Right lobe of liver (tissue), 6 donors: ENCODE measurements at regions not wholly inside any gene's neighbourhood (a gene's known extent, or its start where the extent isn't known, plus 50 kb on each side); places are given as distances from the start of the nearest gene placed in this dataset.
"Not testable (repeated sequence)": the region's sequence is repeated elsewhere in the genome, so short reads cannot be mapped to it uniquely, and the experiment has no call there.

ENCODE experiments used
- ATAC-seq, 4 donors: fragments of 200-7000 bp; cut with Tn5 transposase; one replicate each; pipeline ENCODE4 v1.9.1; 2020; ENCODE audit warnings: mild to moderate bottlenecking in 4 of 4, moderate library complexity in 4 of 4
- DNase-seq, 3 donors: peaks; one replicate each; pipeline ENCODE4 v3.0.0-alpha.2; 2020
- H3K27ac ChIP-seq, 3 donors: fragments of 200-600 bp; one replicate each; pipeline ENCODE4 v1.8.0; 2022
- H3K27me3 ChIP-seq, 2 donors: fragments of 200-600 bp; one replicate each; pipeline ENCODE4 v1.8.0; 2022
- H3K36me3 ChIP-seq, 4 donors: fragments of 200-600 bp; sonication (generic) in 1 of 4; one replicate each; pipeline versions ENCODE4 v1.5.1 to v1.8.0; 2017 to 2022; ENCODE audit warnings: control low read depth in 1 of 4
- H3K4me1 ChIP-seq, 4 donors: fragments of 200-600 bp; sonication (generic) in 1 of 4; one replicate each; pipeline versions ENCODE4 v1.5.1 to v1.8.0; 2017 to 2022; ENCODE audit warnings: control low read depth in 1 of 4
- H3K4me3 ChIP-seq, 3 donors: fragments of 200-600 bp; one replicate each; pipeline ENCODE4 v1.8.0; 2022
- H3K9me3 ChIP-seq, 4 donors: fragments of 200-600 bp; sonication (generic) in 1 of 4; one replicate each; pipeline versions ENCODE4 v1.5.1 to v1.8.0; 2017 to 2022; ENCODE audit warnings: control low read depth in 1 of 4
- CTCF ChIP-seq, 4 donors: fragments of 200-600 bp in 3 of 4; fragments of 450-650 bp in 1 of 4; IDR thresholded peaks; one replicate each; pipeline versions ENCODE4 v1.5.1 to v1.8.0; 2016 to 2022; ENCODE audit warnings: antibody characterized with exemption in 4 of 4, mild to moderate bottlenecking in 2 of 4
- POLR2A ChIP-seq: fragments of 450-650 bp; IDR thresholded peaks from one replicate; pipeline ENCODE4 v1.6.1; 2017; ENCODE audit warnings: antibody characterized with exemption, mild to moderate bottlenecking
- WGBS: methylation state at CpG from one replicate; pipeline ENCODE4 v1.1.6; 2018; ENCODE audit warnings: low coverage, low lambda C conversion rate; ENCODE audit not compliant: insufficient coverage; ENCODE audit errors: missing lambda C conversion rate; 5-methylcytosine and 5-hydroxymethylcytosine counted together
- intact Hi-C, 2 donors: fragments of 100-400 bp; cut with DNase I; formaldehyde crosslinking; loops; one replicate each; pipeline versions ENCODE4 v1.11.2 to v1.14.1; 2022
- donor health status: DM: no; HTN: yes; CAD: no.
- donor health status: DM: no; HTN: no; CAD: no.
- donor health status: DM: no; HTN: no; CAD: no.
- donor health status: DM: no; HTN: yes; CAD: no.
- donor health status: DM: no; HTN: yes; CAD: no.

- Histone ChIP-seq H3K27me3 (no peaks in the 10 kb centered on the region), H3K36me3 (no peaks in the 10 kb centered on the region), H3K27ac (no peak overlapping the region), H3K4me3 (no peak overlapping the region), H3K4me1 (no peaks in the 10 kb centered on the region), H3K9me3 (no peaks in the 10 kb centered on the region)
- no peak for DNase-seq
- no peak for ATAC-seq
- no peak for TF ChIP-seq CTCF (IDR thresholded peaks at IDR 0.05)
- TF ChIP-seq POLR2A, result no peak
- WGBS, result 60% methylated on average over 3 of the region's 3 CpGs
- intact Hi-C loops, result no loop called here
Measured at GRCh38 chr9:102714184-102714583, 280.9 kb upstream of the CYLC2 start.

GRCh38 chr9:102712910-102713309 is 282.2 kb upstream of the CYLC2 start:
- H3K27ac ChIP-seq, ATAC-seq, H3K9me3 ChIP-seq, H3K36me3 ChIP-seq, H3K27me3 ChIP-seq, intact Hi-C loops, DNase-seq, H3K4me1 ChIP-seq, H3K4me3 ChIP-seq: not testable (repeated sequence)
- WGBS, result 55% methylated on average over 7 of the region's 8 CpGs

- Histone ChIP-seq H3K4me3 (no peak overlapping the region), H3K9me3 (no peaks in the 10 kb centered on the region), H3K4me1 (no peaks in the 10 kb centered on the region), H3K36me3 (no peaks in the 10 kb centered on the region), H3K27ac (no peak overlapping the region), H3K27me3 (no peaks in the 10 kb centered on the region)
- WGBS, result 58% methylated on average over 5 of the region's 5 CpGs
- DNase-seq, result no peak
- intact Hi-C loops, result no loop called here
- no peak for TF ChIP-seq CTCF (IDR thresholded peaks at IDR 0.05)
- TF ChIP-seq POLR2A, result no peak
- ATAC-seq, result no peak
Measured at GRCh38 chr9:102700936-102701335, 294.2 kb upstream of the CYLC2 start.

- intact Hi-C loops, result no loop called here
- DNase-seq, result no peak
- Histone ChIP-seq H3K27ac (no peak overlapping the region), H3K27me3 (peaks cover 0 to 4% of the 10 kb centered on the region in 2 donors), H3K4me1 (no peaks in the 10 kb centered on the region), H3K36me3 (no peaks in the 10 kb centered on the region), H3K4me3 (no peak overlapping the region), H3K9me3 (no peaks in the 10 kb centered on the region)
- WGBS, result 40% methylated on average over 3 of the region's 3 CpGs
- ATAC-seq, result no peak
- TF ChIP-seq POLR2A (no peak), CTCF (IDR thresholded peaks at IDR 0.05) (no peak)
Measured at GRCh38 chr9:102669220-102669619, 325.9 kb upstream of the CYLC2 start.

- DNase-seq, result no peak
- H3K27ac ChIP-seq, result no peak overlapping the region
- intact Hi-C loops, result no loop called here
- WGBS, result 67% methylated on average over 5 of the region's 5 CpGs
- TF ChIP-seq CTCF (IDR thresholded peaks at IDR 0.05) (no peak), POLR2A (no peak)
- no peaks in the 10 kb centered on the region for H3K27me3 ChIP-seq
- no peak overlapping the region for H3K4me3 ChIP-seq
- no peak for ATAC-seq
- no peaks in the 10 kb centered on the region for H3K4me1 ChIP-seq
- H3K9me3 ChIP-seq, result no peaks in the 10 kb centered on the region
- no peaks in the 10 kb centered on the region for H3K36me3 ChIP-seq
Measured at GRCh38 chr9:102652471-102652870, 342.7 kb upstream of the CYLC2 start.
